Mesendoderm (in vitro differentiated cells): ENCODE measurements at regions not wholly inside any gene's neighbourhood (a gene's known extent, or its start where the extent isn't known, plus 50 kb on each side); places are given as distances from the start of the nearest gene placed in this dataset.
"Not testable (repeated sequence)": the region's sequence is repeated elsewhere in the genome, so short reads cannot be mapped to it uniquely, and the experiment has no call there.

Experiments used
- DNase-seq: peaks from one replicate; pipeline ENCODE4 v3.0.0; 2013
- H2AK5ac ChIP-seq: 2 replicates; pipeline ENCODE4 v1.6.1; 2013; ENCODE audit warnings: low read length, inconsistent platforms
- H2BK120ac ChIP-seq: 2 replicates; pipeline ENCODE4 v1.6.1; 2013; ENCODE audit warnings: low read depth, mild to moderate bottlenecking, low read length, moderate library complexity, mixed read lengths
- H2BK15ac ChIP-seq: replicated peaks from 2 replicates; pipeline ENCODE4 v1.6.1; 2013; ENCODE audit warnings: low read depth, mild to moderate bottlenecking, moderate library complexity
- H2BK5ac ChIP-seq: 2 replicates; pipeline ENCODE4 v1.6.1; 2013; ENCODE audit warnings: low read length, inconsistent platforms
- H3K18ac ChIP-seq: 2 replicates; pipeline ENCODE4 v1.6.1; 2013; ENCODE audit warnings: mild to moderate bottlenecking, low read length, mixed read lengths
- H3K23ac ChIP-seq: one replicate; pipeline ENCODE4 v1.6.1; 2013; ENCODE audit warnings: low read length
- H3K27ac ChIP-seq: 2 replicates; pipeline ENCODE4 v1.5.1; 2013; ENCODE audit warnings: low read depth, mild to moderate bottlenecking, inconsistent platforms, low read length, moderate library complexity
- H3K27me3 ChIP-seq: 2 replicates; pipeline ENCODE4 v1.6.1; 2013; ENCODE audit warnings: low read length, control low read depth, mild to moderate bottlenecking, inconsistent platforms; ENCODE audit not compliant: insufficient read depth, poor library complexity
- H3K36me3 ChIP-seq: 2 replicates; pipeline ENCODE4 v1.6.1; 2013; ENCODE audit warnings: low read length, inconsistent platforms; ENCODE audit not compliant: control insufficient read depth, insufficient read depth
- H3K4ac ChIP-seq: one replicate; pipeline ENCODE4 v1.6.1; 2013; ENCODE audit warnings: low read depth, mild to moderate bottlenecking, low read length, moderate library complexity
- H3K4me1 ChIP-seq: 2 replicates; pipeline ENCODE4 v1.6.1; 2013; ENCODE audit warnings: low read depth, low read length, inconsistent platforms; ENCODE audit not compliant: control insufficient read depth
- H3K4me2 ChIP-seq: 2 replicates; pipeline ENCODE4 v1.6.1; 2013; ENCODE audit warnings: low read length
- H3K4me3 ChIP-seq: 2 replicates; pipeline ENCODE4 v1.5.1; 2013; ENCODE audit warnings: mild to moderate bottlenecking, low read length
- H3K56ac ChIP-seq: one replicate; pipeline ENCODE4 v1.6.1; 2013; ENCODE audit warnings: low read length
- H3K79me1 ChIP-seq: 2 replicates; pipeline ENCODE4 v1.6.1; 2013; ENCODE audit warnings: low read length, inconsistent platforms
- H3K79me2 ChIP-seq: 2 replicates; pipeline ENCODE4 v1.6.1; 2013; ENCODE audit warnings: mild to moderate bottlenecking, low read length; ENCODE audit not compliant: control insufficient read depth, insufficient read depth
- H3K9ac ChIP-seq: 2 replicates; pipeline ENCODE4 v1.6.1; 2013; ENCODE audit warnings: low read length, inconsistent platforms
- H4K5ac ChIP-seq: one replicate; pipeline ENCODE4 v1.6.1; 2013; ENCODE audit warnings: low read length
- H4K8ac ChIP-seq: one replicate; pipeline ENCODE4 v1.6.1; 2013; ENCODE audit warnings: low read depth, mild to moderate bottlenecking, control low read depth, low read length, moderate library complexity
- WGBS: extraction: QIAGEN DNeasy Blood & Tissue Kit; methylation state at CpG from one replicate; pipeline ENCODE4 v1.1.7; 2013; ENCODE audit warnings: low lambda C conversion rate, missing lambda C conversion rate; ENCODE audit not compliant: insufficient coverage; ENCODE audit errors: extremely low coverage; 5-methylcytosine and 5-hydroxymethylcytosine counted together

GRCh38 chr7:145105561-145105960, 269.7 kb upstream of the TPK1 start:
- no peak overlapping the region for H4K5ac ChIP-seq
- no peak overlapping the region for H2BK15ac ChIP-seq
- DNase-seq = no peak
- H3K56ac ChIP-seq = no peak overlapping the region
- no peak overlapping the region for H3K4ac ChIP-seq
- no peak overlapping the region for H3K27ac ChIP-seq
- no CpG with 5 or more reads among the region's 2 CpGs for WGBS
- H2BK120ac ChIP-seq = no peak overlapping the region
- no peaks in the 10 kb centered on the region for H3K79me2 ChIP-seq
- H4K8ac ChIP-seq = no peak overlapping the region
- H3K79me1 ChIP-seq = no peaks in the 10 kb centered on the region
- no peaks in the 10 kb centered on the region for H3K4me1 ChIP-seq
- H3K36me3 ChIP-seq = no peaks in the 10 kb centered on the region
- H3K4me3 ChIP-seq = no peak overlapping the region
- H3K18ac ChIP-seq = no peak overlapping the region
- no peak overlapping the region for H3K9ac ChIP-seq
- no peak overlapping the region for H3K23ac ChIP-seq
- no peak overlapping the region for H2BK5ac ChIP-seq
- no peaks in the 10 kb centered on the region for H3K27me3 ChIP-seq
- no peak overlapping the region for H3K4me2 ChIP-seq
- no peak overlapping the region for H2AK5ac ChIP-seq

GRCh38 chr7:145104400-145104799, 268.5 kb upstream of the TPK1 start:
- no peak overlapping the region for H3K27ac ChIP-seq
- no CpG with 5 or more reads among the region's 1 CpG for WGBS
- DNase-seq = no peak
- no peak overlapping the region for H3K23ac ChIP-seq
- no peak overlapping the region for H4K8ac ChIP-seq
- H2BK120ac ChIP-seq = no peak overlapping the region
- no peak overlapping the region for H2AK5ac ChIP-seq
- no peak overlapping the region for H3K4me2 ChIP-seq
- no peaks in the 10 kb centered on the region for H3K4me1 ChIP-seq
- no peak overlapping the region for H3K4me3 ChIP-seq
- H2BK15ac ChIP-seq = no peak overlapping the region
- H3K9ac ChIP-seq = no peak overlapping the region
- H3K79me2 ChIP-seq = no peaks in the 10 kb centered on the region
- no peak overlapping the region for H3K4ac ChIP-seq
- no peak overlapping the region for H2BK5ac ChIP-seq
- H3K27me3 ChIP-seq = no peaks in the 10 kb centered on the region
- no peak overlapping the region for H3K56ac ChIP-seq
- H3K36me3 ChIP-seq = no peaks in the 10 kb centered on the region
- no peak overlapping the region for H4K5ac ChIP-seq
- no peaks in the 10 kb centered on the region for H3K79me1 ChIP-seq
- no peak overlapping the region for H3K18ac ChIP-seq

GRCh38 chr7:145102199-145102598, 266.3 kb upstream of the TPK1 start:
- H4K5ac ChIP-seq, H3K4me3 ChIP-seq, H3K4ac ChIP-seq, H3K4me1 ChIP-seq, H2BK5ac ChIP-seq, H3K27ac ChIP-seq, H3K27me3 ChIP-seq, H3K36me3 ChIP-seq, H2BK120ac ChIP-seq, H2BK15ac ChIP-seq, H3K4me2 ChIP-seq, H3K56ac ChIP-seq, H3K9ac ChIP-seq, H3K79me1 ChIP-seq, DNase-seq, H3K23ac ChIP-seq, H3K79me2 ChIP-seq, H4K8ac ChIP-seq, H2AK5ac ChIP-seq, H3K18ac ChIP-seq: not testable (repeated sequence)
- no CpG with 5 or more reads among the region's 10 CpGs for WGBS

GRCh38 chr7:145092766-145093165, 256.9 kb upstream of the TPK1 start:
- no peak overlapping the region for H2BK120ac ChIP-seq
- H3K23ac ChIP-seq = no peak overlapping the region
- DNase-seq = no peak
- no peak overlapping the region for H2BK15ac ChIP-seq
- H3K18ac ChIP-seq = no peak overlapping the region
- H3K9ac ChIP-seq = no peak overlapping the region
- H3K4me1 ChIP-seq = no peaks in the 10 kb centered on the region
- H4K5ac ChIP-seq = no peak overlapping the region
- no peaks in the 10 kb centered on the region for H3K36me3 ChIP-seq
- H3K79me2 ChIP-seq = no peaks in the 10 kb centered on the region
- no peak overlapping the region for H3K4ac ChIP-seq
- no peak overlapping the region for H3K27ac ChIP-seq
- no peak overlapping the region for H3K4me3 ChIP-seq
- no peak overlapping the region for H2AK5ac ChIP-seq
- no peak overlapping the region for H2BK5ac ChIP-seq
- H3K79me1 ChIP-seq = no peaks in the 10 kb centered on the region
- no peaks in the 10 kb centered on the region for H3K27me3 ChIP-seq
- H3K4me2 ChIP-seq = no peak overlapping the region
- no CpG with 5 or more reads among the region's 4 CpGs for WGBS
- H3K56ac ChIP-seq = no peak overlapping the region
- no peak overlapping the region for H4K8ac ChIP-seq

- Histone ChIP-seq H2BK120ac (no peak overlapping the region), H3K4me1 (no peaks in the 10 kb centered on the region), H3K23ac (no peak overlapping the region), H3K18ac (no peak overlapping the region), H3K4me3 (no peak overlapping the region), H3K79me1 (no peaks in the 10 kb centered on the region), H3K56ac (no peak overlapping the region), H2BK15ac (no peak overlapping the region), H3K4me2 (no peak overlapping the region), H3K4ac (no peak overlapping the region), H4K8ac (no peak overlapping the region), H3K27ac (no peak overlapping the region), H2BK5ac (no peak overlapping the region), H3K36me3 (no peaks in the 10 kb centered on the region), H3K27me3 (no peaks in the 10 kb centered on the region), H3K79me2 (no peaks in the 10 kb centered on the region), H3K9ac (no peak overlapping the region), H2AK5ac (no peak overlapping the region), H4K5ac (no peak overlapping the region)
- DNase-seq = peak; percentile 74
- no CpG with 5 or more reads among the region's 3 CpGs for WGBS
These were observed 252.4 kb upstream of the TPK1 start for GRCh38 chr7:145088111-145088745.
